Hepatic stellate cell (primary cell): ENCODE measurements at regions not wholly inside any gene's neighbourhood (a gene's known extent, or its start where the extent isn't known, plus 50 kb on each side); places are given as distances from the start of the nearest gene placed in this dataset.

Experiments
- DNase-seq: peaks from one replicate; pipeline ENCODE4 v3.0.0; 2011; ENCODE audit warnings: low spot score

DNA sequence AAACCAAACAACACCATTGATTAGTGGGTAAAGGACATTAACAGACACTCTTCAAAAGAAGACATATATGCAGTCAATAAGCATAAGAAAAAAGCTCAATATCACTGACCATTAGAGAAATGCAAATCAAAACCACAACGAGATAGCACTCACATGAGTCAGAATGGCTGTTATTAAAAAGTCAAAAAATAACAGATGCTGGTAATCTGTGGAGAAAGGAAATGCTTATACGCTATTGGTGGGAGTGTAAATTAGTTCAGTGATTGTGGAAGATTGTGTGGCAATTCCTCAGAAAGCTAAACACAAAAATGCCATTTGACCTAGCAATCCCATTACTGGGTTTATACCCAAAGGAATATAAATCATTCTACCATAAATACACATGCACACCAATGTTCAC lies 182.6 kb downstream of the TRPC6 start:
- no peak for DNase-seq

DNA sequence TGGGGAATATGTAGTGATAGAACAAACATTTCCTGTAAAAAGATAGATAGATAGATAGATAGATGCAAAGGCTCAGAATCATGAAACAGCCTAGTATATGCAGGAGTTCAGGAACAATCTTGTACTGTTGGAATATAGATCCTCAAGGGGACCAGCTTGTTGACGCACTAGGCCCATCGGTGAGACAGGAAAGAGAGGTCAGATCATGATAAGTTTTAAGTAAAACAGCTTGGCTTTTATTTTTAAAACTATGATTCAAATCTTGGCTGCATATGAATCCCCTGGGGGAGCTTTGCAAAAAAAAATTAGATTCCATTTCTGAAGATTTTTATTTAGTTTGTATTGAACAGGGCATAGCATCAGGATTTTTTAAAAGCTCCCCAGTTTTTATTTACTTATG lies 185.8 kb downstream of the TRPC6 start:
- no peak for DNase-seq

DNA sequence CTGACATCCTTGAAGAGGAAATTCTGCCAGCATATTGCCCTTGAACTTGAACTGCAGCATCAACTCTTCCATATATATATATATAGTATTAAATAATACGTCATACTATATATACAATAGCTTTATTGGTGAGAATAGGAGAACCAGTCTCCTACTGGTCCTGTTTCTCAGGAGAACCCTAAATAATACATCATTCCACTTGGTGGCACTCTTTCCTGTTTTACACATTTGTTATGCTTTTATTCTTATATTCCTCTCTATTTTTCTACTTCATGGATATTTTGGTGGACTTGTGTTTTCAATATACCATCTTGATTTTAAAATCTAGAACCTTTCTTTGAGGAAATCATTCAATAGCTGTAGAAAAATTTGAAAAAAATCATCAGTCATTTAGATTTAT lies 193.3 kb downstream of the TRPC6 start:
- DNase-seq = no peak

DNA sequence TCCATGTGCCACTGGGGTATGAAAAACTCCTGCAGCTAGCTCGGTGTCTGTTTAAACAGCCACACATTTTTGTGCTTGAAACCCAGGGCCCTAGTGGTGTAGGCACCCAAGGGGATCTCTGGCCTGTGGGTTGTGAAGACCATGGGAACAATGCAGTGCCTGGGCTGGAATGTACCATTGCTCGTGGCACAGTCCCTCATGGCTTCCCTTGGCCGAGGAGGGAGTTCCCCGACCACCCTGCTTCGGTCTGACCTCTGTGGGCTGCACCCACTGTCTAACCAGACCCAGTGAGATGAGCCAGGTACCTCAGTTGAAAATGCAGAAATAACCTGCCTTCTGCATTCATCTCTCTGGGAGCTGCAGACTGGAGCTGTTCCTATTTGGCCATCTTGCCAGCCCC lies 214.0 kb downstream of the TRPC6 start:
- DNase-seq = no peak

DNA sequence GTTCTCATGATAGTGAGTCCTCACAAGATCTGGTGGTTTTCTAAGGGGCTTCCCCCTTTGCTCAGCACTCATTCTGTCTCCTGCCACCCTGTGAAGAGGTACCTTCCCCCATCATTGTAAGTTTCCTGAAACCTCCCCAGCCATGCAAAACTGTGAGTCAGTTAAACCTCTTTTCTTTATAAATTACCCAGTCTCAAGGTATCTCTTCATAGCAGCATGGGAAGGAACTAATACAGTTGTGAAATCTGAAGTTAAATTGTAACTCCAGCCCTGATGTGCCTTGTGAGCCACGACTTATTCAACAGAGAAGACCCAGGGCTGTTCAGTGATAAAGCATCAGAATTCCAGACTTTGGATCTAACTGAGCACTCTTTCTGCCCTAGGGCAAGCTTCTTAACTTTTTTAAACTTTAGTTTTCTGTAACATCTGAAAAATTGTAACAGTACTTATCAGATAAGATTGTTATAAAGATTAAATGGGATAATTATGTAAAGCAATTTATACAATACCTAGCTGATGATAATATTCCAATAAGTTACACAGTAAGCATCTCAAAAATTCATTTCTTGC lies 220.0 kb downstream of the TRPC6 start:
- DNase-seq = no peak

DNA sequence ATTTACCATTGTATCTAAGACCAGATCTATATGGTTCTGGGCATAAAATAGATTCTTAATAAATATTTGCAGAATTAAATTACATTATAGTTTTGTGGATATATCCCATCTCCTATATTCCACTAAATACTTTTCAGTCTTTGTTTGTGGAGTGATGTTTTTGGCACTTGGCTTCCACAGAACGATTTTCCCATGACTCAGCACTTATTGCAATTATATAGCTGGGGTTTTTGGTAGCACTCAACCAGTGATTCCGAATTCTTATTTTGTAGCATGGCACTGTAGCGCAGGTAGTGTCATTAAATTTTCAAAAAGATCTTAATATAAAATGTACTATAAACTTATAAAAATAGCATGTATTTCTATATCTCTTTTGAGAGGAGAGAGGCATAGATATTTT lies 221.2 kb downstream of the TRPC6 start:
- no peak for DNase-seq

DNA sequence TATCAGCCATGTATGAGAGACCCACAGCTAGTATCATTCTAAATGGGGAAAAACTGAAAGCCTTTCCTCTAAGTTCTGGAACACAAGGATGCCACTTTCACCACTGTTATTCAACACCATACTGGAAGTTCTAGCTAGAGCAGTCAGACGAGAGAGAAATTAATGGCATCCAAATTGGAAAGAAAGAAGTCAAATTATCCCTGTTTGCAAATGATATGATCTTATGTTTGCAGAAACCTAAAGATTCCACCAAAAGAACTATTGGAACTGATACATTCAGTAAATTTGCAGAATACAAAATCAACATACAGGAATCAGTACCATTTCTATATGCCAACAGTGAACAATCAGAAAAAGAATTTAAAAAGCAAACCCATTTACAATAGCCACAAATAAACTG lies 226.0 kb downstream of the TRPC6 start:
- no peak for DNase-seq

DNA sequence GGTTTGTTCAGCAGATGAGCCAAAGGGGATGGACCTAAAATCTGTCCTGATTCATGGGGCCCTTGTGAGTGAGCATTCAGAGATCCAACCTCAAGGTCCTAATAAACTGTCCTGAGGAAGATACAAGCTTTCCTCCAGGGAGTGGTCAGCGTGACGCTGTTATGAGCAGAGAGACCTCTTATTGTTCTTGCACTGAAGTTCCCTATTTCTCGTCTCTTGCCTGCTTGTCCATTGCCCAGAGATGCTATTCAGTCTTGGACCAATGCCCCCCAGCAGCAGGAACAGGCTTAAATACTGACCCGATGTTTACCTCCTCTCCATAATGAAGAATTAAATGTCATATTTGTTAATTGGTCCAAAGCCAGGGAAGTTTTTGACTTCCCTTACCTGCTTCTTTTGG lies 225.2 kb upstream of the PGR start:
- DNase-seq = no peak

DNA sequence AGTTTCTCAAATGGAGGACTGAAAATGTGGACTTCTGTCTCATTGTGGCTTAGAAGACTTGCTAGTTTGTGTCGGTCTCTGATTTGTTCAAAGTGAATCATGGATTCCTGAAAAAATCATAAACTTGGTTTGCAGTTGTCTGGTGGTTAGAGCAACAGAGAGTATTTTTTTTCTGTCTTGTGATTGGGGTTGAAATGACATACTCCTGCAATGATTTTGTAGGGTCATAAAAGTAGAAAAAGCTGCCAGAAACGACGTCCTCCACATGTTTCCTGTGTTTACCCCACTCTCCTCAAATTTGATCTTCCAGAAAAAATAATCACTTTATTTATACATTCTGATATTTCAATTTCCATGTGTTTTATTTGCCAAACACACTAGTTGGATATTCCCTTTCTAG lies 219.2 kb upstream of the PGR start:
- DNase-seq = no peak

DNA sequence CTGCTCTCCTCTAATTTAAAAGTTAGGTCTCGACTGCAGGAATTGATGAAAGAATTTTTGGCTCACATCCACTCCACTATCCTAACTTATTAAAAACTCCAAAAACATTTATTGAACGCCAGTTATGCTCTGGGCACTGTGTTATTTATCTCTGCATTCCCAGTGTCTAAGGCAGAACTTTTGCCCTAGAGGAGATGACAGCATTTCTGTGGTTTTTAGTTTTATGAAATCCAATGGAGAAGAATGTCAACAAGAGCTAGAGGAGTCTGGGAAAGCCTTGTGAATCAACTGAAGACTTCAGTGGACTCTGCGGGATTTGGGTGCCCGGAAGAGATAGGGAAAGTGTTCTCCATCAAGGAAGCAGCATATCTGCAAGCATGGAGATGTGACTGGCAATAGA lies 217.0 kb upstream of the PGR start:
- DNase-seq = peak; percentile 1

DNA sequence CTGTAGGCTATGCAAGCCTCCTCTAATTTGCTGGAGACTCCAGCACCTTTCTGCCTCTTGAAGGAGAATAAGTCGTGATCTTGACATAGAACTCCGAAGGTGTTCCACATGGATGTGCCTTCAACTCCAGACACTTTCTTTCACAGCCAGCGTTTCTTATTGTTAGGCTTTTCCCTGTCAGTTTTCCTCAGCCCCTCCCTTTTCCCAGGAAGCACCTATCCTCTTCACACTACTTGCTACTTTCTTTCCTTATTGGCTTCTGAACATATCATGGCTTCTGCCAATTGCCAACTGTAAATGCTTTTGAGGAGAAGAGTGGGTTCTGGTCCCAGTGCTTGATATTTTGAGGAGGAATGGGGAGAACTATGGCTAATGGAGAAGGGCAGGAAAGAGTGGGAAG lies 216.3 kb upstream of the PGR start:
- DNase-seq = no peak

DNA sequence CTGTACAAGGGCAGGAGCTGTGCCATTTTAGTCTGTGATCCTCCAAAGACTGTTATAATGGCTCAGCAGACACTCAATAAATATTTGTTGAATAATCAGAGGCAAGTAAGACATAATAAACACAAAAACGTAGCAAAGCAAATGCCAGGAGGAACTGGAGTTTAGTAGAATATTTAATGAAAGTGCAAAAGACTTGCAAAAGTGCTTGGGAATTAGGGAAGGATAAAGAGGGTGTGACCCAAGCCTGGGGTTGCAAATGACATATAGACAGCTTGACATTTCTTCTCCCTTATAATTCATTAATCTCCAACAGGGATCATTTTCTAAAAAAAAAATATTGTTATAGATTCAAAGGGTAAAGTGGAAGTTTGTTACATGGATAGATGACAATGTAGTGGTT lies 212.7 kb upstream of the PGR start:
- no peak for DNase-seq

DNA sequence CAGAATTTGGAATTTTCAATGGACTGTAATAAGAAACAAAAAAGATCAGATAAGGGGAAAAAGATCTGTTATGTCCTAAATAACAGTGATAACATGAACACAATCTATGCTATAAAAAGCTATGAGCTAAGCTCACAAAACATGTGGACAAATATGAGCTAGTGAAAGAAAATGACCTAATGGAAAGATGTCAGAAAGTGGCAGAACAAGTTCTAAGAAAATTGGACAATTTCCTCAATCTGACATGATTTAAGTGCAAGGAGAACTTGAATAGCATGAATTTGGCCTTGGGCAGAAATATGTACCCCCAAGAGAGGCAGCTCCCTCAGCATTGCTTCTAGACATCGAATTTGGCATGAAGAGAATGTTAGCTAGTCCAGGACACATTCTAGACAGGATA lies 212.0 kb upstream of the PGR start:
- DNase-seq = no peak

DNA sequence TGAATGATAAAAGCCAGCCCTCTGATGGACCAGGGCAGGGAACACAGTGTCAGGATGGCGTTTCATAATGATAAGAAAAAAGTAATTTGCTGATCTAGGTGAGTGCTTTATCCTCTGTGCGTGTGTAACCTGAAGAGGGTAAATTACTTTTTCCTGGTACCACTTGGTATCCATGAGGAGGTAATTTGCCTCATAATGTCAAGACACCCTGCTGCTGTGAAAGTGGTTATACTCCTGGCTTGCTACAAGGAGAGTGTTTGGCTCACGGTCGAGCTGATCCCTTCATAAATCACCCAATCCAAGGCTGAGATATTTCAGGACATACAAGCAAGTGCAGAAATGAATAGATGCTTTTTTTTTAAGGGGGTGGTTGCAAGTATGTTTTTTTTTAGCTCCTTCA lies 207.2 kb upstream of the PGR start:
- DNase-seq = no peak

DNA sequence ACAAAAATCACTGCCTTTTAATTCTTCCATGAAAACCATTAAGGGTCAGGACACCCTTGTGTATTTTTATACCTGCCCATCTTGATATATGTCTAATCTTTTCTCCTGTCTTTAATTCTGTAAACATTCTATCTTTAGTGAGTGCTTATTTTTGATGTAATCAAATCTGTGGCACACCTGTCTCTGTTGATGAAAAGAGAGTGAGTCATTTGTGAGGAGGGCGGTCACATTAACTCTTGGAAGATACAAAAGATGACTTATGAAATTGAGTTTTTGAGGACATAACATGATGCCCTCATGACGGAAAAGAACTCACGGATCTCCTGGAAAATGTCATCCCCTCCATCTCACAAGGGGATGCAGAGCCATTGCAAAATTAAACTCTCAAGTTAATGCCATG lies 206.5 kb upstream of the PGR start:
- DNase-seq = no peak

DNA sequence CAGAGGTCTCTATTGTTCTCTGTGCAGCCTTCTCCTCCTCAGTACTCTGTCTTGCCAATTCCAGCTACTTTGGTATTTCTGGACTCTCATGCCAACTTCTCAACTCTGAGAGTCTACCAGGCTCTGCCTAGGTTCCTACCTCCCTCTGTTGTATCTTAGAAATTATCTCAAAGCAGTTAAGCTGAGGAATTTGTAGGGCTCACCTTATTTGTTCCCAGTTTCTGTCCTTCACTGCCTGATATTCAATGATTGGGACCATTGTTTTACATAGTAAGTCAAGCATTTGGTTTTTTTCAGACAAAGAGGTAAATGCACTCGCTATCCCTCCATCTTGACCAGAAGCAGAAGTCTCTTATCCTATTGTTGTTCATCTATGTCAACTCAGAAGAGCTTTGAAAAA lies 205.0 kb upstream of the PGR start:
- no peak for DNase-seq

DNA sequence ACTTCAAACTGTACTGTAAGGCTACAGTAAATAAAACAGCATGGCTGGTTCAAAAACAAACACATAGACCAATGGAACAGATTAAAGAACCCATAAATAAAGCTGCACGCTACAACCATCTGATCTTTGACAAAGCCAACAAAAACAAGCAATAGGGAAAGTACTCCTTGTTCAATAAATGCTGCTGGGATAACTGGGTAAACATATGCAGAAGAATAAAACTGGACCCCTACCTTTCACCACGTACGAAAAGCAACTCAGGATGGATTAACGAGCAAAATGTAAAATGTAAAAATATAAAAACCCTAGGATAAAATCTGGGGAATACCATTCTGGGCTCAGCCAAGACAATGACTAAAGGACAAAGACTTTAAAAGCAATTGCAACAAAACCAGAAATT lies 201.8 kb upstream of the PGR start:
- no peak for DNase-seq

DNA sequence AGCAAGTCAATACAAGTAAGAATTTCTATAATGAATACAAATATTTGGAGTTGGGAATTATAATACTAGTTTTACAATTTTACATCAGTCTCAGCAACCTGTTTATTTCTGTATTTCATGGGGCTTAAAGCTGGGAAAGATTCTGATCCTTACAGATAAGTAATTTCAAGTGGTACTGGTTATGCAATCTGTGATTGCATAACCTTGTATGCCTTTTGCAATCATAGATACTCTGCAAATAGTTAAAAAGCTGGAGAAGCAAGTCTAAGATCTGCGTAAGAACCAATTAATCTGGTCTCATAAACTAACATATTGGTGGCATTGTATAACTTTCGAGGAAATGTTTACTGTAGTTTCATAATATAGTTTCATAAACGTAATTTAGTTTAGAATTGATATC lies 198.3 kb upstream of the PGR start:
- DNase-seq = no peak

DNA sequence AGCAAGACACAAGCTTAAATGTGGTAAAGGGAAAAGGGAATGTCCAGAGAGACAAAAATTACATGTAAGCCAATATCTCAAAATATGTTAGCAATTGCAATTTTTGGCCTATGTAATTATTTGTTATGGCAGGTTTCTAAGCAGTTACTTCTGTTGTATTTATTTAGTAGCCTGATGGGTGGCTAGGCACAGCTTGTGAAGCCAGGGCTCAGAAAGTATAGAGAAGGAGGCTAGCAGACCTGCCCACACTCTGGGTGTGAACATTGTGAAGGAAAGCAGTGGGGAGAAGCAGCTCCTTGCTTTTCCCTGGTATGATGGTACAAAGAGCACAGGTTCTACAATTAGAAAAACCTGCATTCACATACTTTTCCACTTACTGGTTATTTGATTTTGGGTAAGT lies 196.5 kb upstream of the PGR start:
- DNase-seq = no peak

DNA sequence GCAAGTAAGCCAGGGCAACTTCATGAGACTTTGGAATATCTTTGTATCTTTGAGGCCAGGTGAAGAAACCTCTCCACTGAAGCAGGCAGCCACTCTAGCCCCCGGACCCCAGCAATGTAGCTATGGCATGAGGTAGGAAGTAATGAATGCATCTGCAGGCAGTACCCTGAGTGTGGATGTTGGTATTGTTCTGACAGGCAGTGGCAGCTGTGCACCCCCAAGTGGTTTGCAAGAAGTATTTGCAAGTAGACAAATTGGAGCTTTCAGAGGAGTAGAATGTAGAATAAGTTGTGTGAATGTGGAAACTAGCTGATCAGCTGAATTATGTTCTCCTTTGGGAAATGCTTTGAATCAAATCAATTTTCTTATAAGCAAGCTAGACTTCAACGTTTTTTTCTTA lies 194.4 kb upstream of the PGR start:
- DNase-seq = no peak

DNA sequence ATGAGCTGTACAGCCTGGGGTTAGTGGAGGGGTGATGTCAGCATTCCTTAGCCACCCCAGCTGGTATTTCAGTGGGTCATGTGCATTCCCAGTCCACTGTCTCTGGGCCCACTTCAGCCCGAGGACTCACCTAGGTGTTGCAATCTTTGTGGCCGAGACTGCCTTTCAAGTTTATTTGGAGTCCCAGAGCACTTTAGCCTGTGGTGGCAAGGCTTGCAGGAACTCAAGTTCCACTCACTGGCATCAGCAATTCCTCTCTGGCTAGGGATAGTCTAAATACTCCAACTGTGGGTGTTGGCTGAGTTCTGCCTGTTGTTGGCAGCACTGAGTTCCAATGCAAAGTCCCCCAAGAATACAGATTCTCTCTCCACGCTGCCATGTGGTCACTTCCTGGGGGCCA lies 191.6 kb upstream of the PGR start:
- no peak for DNase-seq

DNA sequence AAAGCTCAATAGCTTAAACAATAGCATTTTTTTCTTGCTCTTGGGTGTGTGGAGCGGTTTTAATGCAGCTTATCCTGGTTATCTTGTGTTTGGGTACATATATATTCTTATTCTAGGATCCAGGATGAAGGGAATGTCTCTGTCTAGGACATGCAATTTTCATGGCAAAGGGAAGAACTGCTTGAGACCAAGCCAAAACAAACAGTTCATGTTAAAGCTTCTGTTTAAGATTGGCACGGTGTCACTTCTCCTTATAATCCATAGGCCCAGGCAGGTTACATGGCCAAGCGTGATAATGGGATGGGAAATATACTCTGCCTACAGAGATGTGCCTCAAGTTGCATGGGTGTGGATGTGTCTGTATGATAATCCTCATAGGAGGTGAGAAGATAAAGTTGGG lies 177.1 kb upstream of the PGR start:
- no peak for DNase-seq

DNA sequence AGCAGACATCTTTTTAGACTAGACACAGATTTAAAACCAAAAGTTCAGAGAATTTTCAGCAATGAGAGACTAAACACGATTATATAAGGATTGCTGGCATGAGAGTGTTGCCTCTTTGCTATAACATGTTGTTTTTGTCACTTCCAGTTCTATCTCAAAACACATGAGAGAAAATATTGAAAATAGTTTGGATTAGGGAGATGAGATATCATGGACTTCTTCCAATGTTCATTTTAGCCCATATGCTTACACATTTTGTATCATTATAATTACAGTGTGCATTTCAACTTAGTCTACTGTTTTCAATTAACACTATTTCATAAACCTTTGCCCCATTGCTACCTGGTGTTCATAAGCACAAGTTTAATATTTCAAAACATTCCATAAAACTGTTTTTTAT lies 175.9 kb upstream of the PGR start:
- no peak for DNase-seq

DNA sequence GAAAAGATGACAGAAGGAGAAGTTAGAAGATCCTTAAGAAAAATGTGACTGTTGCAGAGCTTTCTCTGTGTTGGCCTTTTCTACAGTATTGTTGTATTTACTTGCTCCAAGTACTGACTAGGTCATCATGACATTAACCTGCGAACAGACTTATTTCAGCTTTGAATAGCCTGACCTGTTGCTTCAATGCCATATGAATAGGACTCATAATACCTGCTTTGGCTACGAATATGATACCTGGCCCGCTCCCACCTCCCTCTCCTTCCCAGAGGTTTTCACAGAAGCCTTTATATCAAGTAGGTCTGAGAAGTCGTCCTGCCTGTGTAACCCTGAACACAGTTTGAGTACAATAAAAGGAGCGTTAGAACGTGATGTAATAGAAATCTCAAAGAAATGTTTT lies 169.6 kb upstream of the PGR start:
- DNase-seq = no peak

DNA sequence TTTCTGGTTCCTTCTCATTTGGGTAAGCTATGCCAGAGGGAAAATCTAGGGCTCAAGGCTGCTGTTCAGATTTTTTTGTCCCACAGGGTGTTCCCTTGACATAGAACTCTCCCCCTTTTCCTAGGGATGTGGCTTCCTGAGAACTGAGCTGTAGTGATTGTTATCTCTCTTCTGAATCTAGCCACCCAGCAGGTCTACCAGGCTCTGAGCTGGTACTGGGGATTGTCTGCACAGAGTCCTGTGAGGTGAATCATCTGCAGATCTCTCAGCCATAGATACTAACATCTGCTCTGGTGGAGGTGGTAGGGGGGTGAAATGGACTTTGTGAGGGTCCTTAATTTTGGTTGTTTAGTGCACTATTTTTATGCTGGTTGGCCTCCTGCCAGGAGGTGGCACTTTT lies 167.3 kb upstream of the PGR start:
- DNase-seq = no peak
